ENCODE measurements at regions not wholly inside any gene's neighbourhood (a gene's known extent, or its start where the extent isn't known, plus 50 kb on each side); places are given as distances from the start of the nearest gene placed in this dataset.

- no peak for TF ChIP-seq POLR2A (IDR thresholded peaks at IDR 0.05)
- no peak for TF ChIP-seq CTCF (IDR thresholded peaks at IDR 0.05)
Observed at GRCh38 chr3:28130836-28131235, 110.6 kb upstream of the CMC1 start.

Measured in breast epithelium (tissue), 3 donors.